ENCODE measurements at regions not wholly inside any gene's neighbourhood (a gene's known extent, or its start where the extent isn't known, plus 50 kb on each side); places are given as distances from the start of the nearest gene placed in this dataset.

GRCh38 chr20:11772226-11772730 is 145.4 kb upstream of the BTBD3 start:
- TF ChIP-seq CTCF (IDR thresholded peaks at IDR 0.05; ENCODE audit: low read depth, low read length) (no peak), EZH2phosphoT487 (IDR thresholded peaks at IDR 0.05; ENCODE audit: low read depth) (no peak)

All from OCI-LY3 (cell line).